SHP77 (cell line): ENCODE measurements at regions not wholly inside any gene's neighbourhood (a gene's known extent, or its start where the extent isn't known, plus 50 kb on each side); places are given as distances from the start of the nearest gene placed in this dataset.

Experiments
- DNase-seq, 2 experiments: peaks; one replicate each; lab custom pipeline; 2025; lab: John Stamatoyannopoulos, UW

- no peak for DNase-seq
Observed at GRCh38 chr5:89302102-89302891, 419.3 kb upstream of the MEF2C start.

DNA sequence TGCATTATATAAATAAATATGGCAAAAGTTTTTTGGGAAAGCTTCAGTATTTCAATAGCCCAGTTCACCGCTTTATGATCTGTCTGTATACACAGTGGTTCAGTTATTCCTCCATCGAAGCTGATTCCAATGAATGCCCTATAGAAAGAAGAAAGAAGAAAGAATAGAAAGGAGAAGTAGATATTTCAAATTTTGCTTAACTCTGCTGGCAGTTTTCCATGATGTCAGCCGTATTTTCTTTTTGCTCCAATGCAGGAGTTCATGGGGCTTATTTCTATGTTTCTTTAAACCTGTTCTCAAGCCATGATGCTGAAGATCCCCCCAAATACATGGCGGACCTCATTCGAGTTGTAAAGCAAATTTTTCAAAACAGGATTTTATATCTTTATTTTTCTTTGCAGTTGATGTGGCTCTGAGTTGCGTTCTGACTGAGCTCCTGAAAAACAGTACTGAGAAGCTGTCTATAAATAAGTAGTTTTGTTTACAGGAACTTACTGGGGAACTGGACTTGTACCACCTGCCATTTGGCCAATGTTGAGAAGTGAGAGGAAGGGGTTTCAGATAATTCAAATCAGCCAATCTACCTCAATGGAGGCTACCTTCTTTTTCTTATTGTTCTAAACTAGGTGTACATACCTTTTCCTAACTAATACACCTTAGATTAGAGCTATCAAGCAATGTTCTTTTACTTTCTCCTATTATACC is 418.5 kb upstream of the MEF2C start:
- DNase-seq, result no peak

DNA sequence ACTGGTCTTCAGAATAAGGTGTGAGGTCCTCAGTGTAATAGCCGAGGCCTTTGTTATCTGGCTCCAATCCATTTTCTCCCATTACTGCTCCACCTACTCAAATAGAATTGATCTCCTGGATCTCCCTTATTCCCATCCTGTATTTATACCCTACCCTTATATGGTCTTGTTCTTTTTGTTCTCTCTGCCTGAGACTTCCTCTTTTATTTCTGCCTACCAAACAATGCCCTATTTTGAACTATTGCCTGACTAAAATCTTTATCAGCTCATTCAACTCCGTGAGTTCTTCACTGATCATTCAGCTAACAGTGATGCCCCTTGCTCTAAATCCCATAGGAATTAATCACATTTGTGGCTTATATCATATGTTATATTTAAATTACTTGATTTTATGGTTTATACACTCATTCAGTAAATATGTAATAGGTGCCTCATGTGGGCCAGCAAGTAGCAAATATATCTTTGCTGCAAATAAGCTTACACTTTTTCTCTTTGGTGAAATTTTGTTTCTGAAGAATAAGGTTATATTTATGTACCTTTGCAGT is 417.5 kb upstream of the MEF2C start:
- DNase-seq, result no peak

DNA sequence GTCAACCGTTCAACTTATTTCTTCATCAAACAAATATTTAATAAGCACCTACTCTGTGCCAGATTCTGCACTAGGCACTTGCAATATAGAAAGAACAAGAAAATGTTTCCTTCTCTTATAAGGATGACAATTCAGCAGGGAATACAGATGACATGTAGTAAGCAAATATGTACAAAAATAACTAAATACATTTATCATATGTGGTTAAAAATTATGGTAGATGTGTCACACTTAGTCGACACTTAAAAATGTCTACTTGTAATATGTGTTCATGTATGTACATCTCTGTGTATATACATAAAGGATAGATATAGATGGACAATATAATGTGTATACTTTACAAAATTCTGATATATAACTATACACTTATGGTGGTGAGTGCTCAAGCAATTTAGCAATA is 417.0 kb upstream of the MEF2C start:
- no peak for DNase-seq

DNA sequence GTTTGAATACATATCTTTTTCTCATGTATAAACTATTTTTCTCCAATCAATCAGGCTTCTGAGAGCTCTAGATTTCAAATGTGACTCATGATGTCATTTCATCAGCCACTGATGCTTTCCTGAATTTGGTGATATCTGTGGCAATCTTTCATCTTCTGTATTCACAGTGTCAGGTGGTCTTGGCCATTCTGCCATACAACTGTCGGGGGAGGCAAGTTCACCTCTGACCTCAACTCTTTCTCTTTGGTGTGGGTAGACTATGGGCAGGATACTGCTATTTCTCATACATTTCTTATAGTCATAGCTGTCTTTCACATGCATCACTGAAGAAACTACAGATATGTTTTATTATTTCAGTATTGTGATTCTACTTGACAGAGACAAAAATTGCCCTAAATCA is 414.1 kb upstream of the MEF2C start:
- no peak for DNase-seq

DNA sequence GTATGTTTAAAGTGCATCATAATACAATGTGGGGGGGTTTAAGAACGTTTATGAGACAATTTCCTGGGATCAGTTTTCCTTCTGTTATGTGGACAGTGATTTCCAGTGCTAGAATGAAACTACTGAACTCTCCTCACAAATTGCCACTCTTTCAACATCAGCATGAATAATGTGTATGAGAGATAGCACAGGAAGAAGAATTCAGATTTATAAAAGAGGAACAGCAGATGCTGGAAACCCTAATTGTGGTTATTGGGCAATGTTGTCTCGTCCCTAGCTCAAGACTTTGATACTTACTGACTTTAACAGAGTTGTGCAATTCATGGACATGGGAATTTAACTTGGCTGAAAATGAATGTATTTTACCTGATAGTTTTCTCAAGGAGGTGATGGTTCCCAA is 410.8 kb upstream of the MEF2C start:
- DNase-seq, result no peak

GRCh38 chr5:89292487-89292886 is 409.5 kb upstream of the MEF2C start:
- no peak for DNase-seq

DNA sequence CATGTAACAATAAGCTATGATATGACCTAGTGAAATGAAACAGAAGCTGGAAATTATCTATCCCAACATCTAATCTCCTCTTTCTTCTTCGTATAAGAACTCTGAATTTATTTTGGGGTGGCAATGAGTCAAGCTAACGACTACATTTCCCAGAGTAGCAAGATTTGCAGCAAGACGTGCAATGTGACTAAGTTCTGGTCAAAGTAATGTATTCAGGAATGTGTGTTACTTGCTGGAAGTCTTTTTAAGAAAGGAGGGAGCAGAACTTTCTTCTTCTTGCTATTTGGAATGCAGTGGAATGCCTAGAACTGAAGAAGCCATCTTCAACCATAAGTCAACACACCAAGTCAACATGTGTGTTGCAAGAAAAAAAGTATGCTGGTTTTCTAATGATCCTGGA is 406.6 kb upstream of the MEF2C start:
- no peak for DNase-seq

DNA sequence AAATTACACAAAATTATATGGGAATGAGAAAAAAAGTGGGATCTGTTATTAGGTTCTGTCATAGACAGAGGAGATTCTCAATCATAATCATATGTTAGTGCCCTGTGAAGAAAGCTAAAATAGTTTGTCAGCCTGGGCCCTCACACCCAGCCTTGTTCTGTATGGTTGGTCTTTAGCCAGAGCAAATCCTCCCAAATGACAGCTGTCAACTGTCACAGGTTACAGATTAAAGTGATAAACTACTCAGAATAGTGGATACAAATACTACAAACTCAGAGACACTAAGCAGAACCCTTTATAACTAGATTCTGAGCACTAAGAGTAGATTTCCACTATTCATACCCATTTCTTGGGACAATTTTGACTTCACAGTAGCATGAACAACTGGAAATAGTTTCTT is 405.0 kb upstream of the MEF2C start:
- no peak for DNase-seq

GRCh38 chr5:89286320-89286719 is 403.3 kb upstream of the MEF2C start:
- no peak for DNase-seq

- no peak for DNase-seq
Observed at GRCh38 chr5:89283728-89284493, 400.9 kb upstream of the MEF2C start.

DNA sequence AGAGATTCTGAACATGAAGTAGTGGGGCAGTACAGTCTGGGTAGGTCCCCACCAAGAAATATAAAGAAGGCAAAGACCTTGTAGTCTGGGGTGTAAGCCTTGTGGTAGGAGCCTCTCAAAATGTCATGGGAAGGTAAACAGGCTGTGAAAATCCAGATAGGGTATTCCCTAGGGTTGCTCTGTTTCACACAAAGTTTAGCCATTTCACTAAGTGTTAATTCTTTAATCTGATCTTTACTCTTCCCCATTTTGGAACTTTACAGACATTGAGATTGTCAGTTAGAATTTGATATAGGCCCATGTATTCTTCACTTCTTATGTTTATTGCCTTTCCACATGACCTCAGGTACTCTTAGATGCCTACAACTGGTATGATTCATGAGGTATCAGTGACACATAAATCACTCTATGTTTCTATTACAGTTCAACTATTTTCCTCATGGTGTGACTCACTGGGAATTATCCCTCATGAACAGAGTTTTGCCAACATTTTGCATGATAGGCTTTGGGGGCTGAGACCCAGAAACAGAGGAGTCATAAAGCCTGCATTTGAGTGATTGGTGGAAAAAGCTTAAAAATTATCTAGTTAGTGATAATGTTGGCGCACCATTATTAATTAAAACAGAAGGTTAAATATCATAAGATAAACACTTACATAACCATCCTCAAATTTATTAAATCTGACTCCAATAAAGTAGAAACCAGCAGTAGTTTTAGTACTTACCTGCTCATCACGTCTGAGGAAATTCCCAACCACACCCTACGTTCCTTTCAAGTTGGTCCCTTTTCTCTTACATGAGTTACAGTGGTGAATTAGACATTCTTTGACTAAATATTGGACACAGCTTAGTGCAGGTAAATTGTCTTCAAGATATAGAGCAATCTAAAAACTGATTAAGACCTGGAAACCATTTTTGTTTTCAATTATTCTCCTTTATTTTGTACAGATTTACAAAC is 399.8 kb upstream of the MEF2C start:
- no peak for DNase-seq

- no peak for DNase-seq
Observed at GRCh38 chr5:89281766-89282553, 399.0 kb upstream of the MEF2C start.

GRCh38 chr5:89281211-89281610 is 398.2 kb upstream of the MEF2C start:
- DNase-seq, result no peak

DNA sequence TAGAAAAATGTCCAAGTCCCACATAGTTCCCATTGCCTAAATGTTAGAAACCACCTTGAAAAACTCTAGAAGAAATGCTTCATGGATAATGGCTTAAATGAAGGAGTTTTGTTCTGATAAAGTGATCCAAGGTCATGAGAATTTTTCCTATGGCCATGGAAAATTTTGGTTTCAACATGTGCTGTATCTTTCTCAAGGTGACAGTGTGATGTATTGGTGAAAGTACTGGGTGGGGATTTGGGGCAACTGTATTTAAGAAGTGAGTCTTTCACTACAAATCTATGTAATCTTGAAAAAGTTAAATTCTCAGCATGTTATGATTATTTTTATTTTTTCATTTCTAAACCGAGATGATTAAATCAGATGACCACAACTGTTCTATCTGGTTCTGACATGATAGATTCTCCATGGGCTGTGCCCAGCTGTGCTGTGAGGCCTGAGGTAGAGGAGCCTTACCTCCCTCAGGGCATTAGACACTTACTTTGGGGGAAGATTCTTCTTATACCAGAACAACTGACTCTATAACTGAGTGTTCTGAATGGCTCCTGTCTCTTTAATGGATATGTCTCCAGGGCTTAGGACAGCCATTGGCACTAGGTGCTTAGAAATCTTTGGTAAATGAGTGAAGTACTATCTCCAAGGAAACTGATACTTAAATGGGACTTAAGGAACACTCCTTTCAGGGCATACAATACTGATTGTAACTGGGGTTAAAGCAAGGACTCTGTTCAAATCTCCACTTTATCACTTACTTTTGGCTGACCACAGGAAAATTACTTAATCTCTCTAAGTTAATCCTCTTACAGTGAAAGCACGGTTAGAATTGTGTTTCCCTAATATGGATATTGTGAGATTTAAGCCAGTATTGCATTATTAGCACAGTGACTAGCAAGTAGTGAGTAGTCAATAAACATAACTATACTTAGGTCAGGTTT is 397.4 kb upstream of the MEF2C start:
- no peak for DNase-seq

DNA sequence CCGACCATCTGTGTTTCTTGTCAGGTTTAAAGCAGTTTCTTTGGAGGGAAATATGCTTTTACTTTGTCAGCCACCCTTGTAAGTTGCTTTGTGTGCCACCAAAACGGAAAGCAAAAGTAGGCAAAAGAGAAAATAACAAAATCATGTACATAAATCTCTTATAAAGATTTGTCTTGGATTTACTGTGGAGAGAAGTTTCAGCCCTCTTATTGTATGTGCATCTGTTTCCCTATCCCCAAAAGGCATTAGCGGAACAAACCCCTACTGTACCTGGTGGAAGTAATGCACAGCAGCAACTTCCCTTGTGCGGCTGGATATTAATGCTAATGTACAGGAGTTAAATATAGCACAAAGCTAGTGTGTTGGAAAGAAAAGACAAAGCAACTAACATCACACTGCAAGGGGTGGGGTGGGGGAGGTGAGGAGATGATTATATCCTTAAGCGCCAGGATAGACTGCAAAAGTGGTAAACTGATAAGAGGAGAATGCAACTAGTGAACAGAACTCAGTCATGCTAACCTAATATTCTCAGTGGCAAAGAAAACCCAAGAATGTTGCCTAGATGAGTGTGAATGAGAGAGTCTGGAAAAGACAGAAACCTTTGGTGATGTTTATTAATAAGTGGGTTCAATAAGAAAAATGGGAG is 396.5 kb upstream of the MEF2C start:
- DNase-seq, result no peak

DNA sequence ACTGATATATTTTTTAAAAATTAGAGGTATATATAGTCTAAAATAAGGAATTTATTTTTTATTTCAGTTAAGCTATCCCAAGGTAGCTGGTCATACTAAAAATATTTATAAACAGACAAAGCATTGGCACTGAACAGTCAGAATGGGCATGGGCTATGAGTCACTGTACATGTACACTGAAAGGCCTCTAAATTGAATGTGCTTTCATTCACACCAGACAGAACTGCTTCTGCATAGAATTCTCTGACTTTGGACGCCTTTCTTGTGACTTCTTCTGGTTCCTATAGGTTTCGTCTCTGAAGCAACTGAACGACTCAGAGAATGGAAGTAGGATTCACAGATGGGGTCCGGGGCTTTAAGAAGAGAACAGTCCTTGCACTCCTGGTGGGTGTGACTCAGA is 394.8 kb upstream of the MEF2C start:
- DNase-seq, result no peak

DNA sequence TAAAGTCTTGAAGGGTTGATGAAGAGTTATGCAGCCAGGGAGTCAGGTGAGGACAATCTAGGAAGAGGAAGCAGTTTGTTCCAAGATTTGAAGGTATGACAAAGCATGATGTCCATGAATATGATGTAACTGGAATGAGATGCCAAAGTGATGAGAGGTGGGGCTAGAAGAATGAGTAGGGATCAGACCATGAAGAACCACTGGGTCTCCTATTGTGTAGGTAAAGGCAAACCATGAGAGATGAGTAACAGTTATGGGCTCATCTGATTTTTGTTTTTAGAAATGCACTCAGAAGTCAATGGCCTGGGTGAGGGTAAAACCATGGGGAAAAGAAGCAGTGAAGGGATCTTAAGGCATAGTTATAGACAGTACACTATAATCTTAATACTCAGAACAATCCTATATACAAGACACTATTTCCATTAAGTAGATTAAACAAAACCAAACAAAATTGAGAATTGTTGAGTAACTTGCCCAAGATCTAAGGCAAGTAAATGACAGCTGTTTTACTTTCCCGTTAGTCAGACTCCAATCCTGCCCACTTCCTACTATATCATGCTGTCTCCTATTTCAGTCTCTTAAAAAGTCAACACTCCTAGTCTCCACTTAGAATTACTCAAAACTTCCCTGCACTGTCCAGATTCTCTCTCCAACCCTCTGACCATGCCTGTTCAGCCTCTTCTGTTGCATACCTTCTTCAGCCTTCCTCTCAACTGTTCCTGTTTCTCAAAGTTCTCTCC is 393.8 kb upstream of the MEF2C start:
- no peak for DNase-seq
